K562 (cell line): ENCODE measurements at regions not wholly inside any gene's neighbourhood (a gene's known extent, or its start where the extent isn't known, plus 50 kb on each side); places are given as distances from the start of the nearest gene placed in this dataset.

Experiments used
- ATF3 ChIP-seq, 2 experiments: fragments of 450-650 bp in 1 of 2; sonication (generic) in 1 of 2; formaldehyde crosslinking in 1 of 2; IDR thresholded peaks in 1 of 2; conservative IDR thresholded peaks in 1 of 2; 2 replicates each; pipeline versions ENCODE4 v1.6.1 to v1.8.1; 2016 to 2023; ENCODE audit warnings: mild to moderate bottlenecking in 2 of 2, moderate library complexity in 2 of 2, inconsistent platforms in 1 of 2, missing genetic modification reagents in 1 of 2
- CEBPB ChIP-seq: fragments of 450-650 bp; IDR thresholded peaks from 2 replicates; pipeline ENCODE4 v1.6.1; 2016; ENCODE audit warnings: missing genetic modification characterization, missing compliant biosample characterization
- EP300 ChIP-seq: IDR thresholded peaks from 2 replicates; pipeline ENCODE4 v1.6.1; 2012; ENCODE audit warnings: low read length, improper control_type of control experiment
- JUN ChIP-seq, 2 experiments: sonication (generic) in 1 of 2; formaldehyde crosslinking in 1 of 2; IDR thresholded peaks; 2 replicates each; pipeline versions ENCODE4 v1.6.1 to v1.8.0; 2012 to 2022; ENCODE audit warnings: borderline replicate concordance in 2 of 2, mild to moderate bottlenecking in 2 of 2, improper control_type of control experiment in 1 of 2, low read depth in 1 of 2, low read length in 1 of 2, missing genetic modification reagents in 1 of 2
- MAFF ChIP-seq: IDR thresholded peaks from 2 replicates; pipeline ENCODE4 v1.6.1; 2012; ENCODE audit warnings: low read length, improper control_type of control experiment
- NBN ChIP-seq: fragments of 450-650 bp; IDR thresholded peaks from 2 replicates; pipeline ENCODE4 v1.6.1; 2016; ENCODE audit warnings: low read depth, mild to moderate bottlenecking
- POLR2A ChIP-seq: fragments of 450-650 bp; conservative IDR thresholded peaks from 2 replicates; pipeline ENCODE4 v1.6.1; 2016
- SIN3B ChIP-seq: fragments of 450-650 bp; IDR thresholded peaks from 2 replicates; pipeline ENCODE4 v1.6.1; 2017; ENCODE audit warnings: low read depth, mild to moderate bottlenecking, moderate library complexity
- SNAPC5 ChIP-seq: fragments of 250-450 bp; sonication (Bioruptor Pico); IDR thresholded peaks from 2 replicates; pipeline ENCODE4 v1.8.0; 2021; ENCODE audit warnings: moderate library complexity, mild to moderate bottlenecking, inconsistent platforms
- SP2 ChIP-seq: IDR thresholded peaks from 2 replicates; pipeline ENCODE4 v1.6.1; 2011; ENCODE audit warnings: mild to moderate bottlenecking, low read depth, low read length, moderate library complexity; ENCODE audit not compliant: poor library complexity, severe bottlenecking; ENCODE audit errors: extremely low read depth
- ZNF24 ChIP-seq: fragments of 450-650 bp; IDR thresholded peaks from 2 replicates; pipeline ENCODE4 v1.6.1; 2016
- ZNF655 ChIP-seq: fragments of 250-450 bp; sonication (Bioruptor Pico); IDR thresholded peaks from 2 replicates; pipeline ENCODE4 v1.5.0; 2021

- TF ChIP-seq NBN (no peak), SP2 (no peak), JUN (IDR thresholded peaks at IDR 0.05; ENCODE audit: borderline replicate concordance, low read depth, low read length) (no peak), JUN (CRISPR knock-in tag; IDR thresholded peaks at IDR 0.05; ENCODE audit: borderline replicate concordance) (no peak), EP300 (no peak), SIN3B (no peak), MAFF (no peak), POLR2A (no peak), CEBPB (no peak), ZNF655 (no peak), ATF3 (IDR thresholded peaks at IDR 0.05) (no peak), ATF3 (CRISPR knock-in tag; conservative IDR thresholded peaks at IDR 0.05) (no peak), ZNF24 (no peak), SNAPC5 (CRISPR knock-in tag) (no peak)
Observed at GRCh38 chr18:73408469-73408868, 540.7 kb upstream of the NETO1 start.
